ENCODE measurements at regions not wholly inside any gene's neighbourhood (a gene's known extent, or its start where the extent isn't known, plus 50 kb on each side); places are given as distances from the start of the nearest gene placed in this dataset.

DNA sequence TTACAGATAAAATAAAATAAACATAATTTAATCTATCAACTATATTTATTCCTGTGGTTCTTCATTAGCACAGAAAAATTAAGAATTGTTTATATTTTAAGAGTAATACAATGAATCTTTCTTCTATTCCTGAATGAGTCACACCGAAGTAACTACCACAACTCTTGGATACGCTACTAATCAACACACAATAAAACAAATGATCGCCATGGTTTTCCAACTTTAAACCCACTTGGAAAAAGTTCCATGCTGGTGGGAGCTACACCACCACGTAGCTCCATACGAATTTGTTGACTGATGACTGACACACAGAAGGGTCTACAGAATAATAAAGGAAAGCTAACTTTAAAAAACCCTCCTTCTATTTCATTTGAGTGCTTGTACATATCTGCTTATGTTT is 135.8 kb upstream of the NEDD9 start:
- H3K27ac ChIP-seq, result no peak overlapping the region
- TF ChIP-seq ZFX (IDR thresholded peaks at IDR 0.05; ENCODE audit: borderline replicate concordance), result no peak
- TF ChIP-seq, protein P1, sequence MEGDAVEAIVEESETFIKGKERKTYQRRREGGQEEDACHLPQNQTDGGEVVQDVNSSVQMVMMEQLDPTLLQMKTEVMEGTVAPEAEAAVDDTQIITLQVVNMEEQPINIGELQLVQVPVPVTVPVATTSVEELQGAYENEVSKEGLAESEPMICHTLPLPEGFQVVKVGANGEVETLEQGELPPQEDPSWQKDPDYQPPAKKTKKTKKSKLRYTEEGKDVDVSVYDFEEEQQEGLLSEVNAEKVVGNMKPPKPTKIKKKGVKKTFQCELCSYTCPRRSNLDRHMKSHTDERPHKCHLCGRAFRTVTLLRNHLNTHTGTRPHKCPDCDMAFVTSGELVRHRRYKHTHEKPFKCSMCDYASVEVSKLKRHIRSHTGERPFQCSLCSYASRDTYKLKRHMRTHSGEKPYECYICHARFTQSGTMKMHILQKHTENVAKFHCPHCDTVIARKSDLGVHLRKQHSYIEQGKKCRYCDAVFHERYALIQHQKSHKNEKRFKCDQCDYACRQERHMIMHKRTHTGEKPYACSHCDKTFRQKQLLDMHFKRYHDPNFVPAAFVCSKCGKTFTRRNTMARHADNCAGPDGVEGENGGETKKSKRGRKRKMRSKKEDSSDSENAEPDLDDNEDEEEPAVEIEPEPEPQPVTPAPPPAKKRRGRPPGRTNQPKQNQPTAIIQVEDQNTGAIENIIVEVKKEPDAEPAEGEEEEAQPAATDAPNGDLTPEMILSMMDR (IDR thresholded peaks at IDR 0.05), result no peak

DNA sequence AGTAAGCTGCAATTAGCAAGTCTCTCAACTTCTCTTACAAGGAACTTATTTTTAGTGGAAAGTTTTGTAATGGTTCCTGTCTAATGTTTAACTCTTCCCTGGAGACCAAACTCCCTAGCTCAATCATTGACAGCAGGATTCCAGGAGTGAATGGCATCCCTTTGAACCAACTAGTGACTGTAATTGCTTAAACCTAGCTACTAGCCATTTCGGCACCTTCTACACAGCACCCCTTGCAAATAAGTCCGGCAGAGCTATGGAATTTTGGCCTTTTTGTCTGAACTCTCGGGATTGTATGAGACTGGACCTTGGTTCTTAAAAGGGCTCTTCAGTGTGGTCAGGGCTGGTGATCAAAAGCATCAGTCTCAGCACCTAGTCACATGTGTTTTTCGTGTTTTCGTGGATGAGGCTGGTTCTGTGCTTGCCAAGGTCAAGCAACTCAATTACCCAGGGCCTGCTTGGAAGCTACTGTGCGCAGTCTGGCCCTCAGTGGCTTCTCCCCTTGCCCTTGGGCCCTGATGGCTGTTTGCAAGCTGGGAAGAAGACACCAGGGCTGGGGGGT is 135.3 kb upstream of the NEDD9 start:
- no peak overlapping the region for H3K27ac ChIP-seq
- TF ChIP-seq, protein P1 (IDR thresholded peaks at IDR 0.05), result no peak
- TF ChIP-seq ZFX (IDR thresholded peaks at IDR 0.05; ENCODE audit: borderline replicate concordance), result no peak

DNA sequence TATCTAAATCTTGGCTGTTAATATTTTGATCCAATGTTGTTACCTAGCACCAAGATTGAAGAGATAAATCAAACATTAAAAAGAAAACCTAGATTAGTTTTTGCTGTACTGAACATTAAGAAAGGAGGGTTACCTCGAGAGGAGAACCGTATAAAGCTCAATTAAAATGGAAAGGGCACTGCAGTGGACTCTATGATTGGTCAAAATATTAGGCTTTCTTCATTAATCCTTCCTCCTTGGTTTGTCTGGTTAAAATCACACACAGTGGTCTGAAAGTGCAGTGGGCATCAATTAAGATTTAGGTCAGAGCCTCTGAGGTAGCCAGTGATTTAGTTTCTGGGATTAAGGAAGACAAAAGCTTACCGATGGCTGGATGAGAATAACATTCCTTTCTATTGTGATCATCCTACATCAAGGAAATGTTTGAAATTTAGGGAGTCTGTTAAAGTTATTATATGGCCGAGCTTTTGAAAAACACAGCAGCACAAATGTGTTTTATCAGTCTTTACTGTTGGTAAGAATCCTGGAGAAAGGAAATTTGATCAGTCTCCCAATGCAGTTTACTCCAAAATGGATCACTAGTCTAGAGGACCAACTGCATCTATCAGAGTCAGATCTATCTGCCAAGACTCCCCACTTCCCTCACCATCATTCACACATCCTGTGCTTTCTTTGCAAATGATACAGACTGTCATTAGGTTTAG is 134.6 kb upstream of the NEDD9 start:
- no peak overlapping the region for H3K27ac ChIP-seq
- TF ChIP-seq ZFX (IDR thresholded peaks at IDR 0.05; ENCODE audit: borderline replicate concordance), result no peak
- TF ChIP-seq, protein P1 (IDR thresholded peaks at IDR 0.05), result no peak

DNA sequence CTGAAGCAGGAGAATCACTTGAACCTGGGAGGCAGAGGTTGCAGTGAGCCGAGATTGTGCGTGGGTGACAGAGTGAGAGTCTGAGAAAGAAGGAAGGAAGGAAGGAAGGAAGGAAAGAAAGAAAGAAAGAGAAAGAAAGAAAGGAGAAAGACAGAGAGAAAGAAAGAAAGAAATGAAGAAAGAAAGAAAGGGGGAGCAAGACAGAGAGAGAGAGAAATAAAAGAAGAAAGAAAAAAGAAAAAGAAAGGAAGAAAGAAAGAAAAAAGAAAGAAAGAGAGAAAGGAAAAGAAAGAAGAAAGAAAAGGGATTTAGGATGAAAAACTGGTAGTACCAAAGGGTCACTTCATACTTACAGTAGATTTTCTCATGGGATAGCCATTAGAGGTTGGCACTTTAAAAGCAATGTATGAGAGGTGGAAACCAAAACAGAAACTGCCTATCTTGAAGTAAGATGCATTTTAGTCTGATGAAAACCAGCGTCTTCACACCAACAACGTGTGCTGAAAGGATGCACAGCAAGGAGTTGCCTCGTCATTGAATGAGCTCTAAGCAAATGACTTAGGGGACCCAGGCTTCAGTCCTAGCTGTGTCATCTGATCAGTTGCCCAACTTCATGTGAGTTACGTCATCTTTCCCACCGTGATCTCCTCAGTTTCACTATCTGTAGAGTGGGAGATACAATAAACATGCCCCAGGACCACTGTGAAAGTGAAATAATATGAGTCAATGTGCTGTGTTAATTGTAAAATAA is 133.9 kb upstream of the NEDD9 start:
- no peak overlapping the region for H3K27ac ChIP-seq
- no peak for TF ChIP-seq ZFX (IDR thresholded peaks at IDR 0.05; ENCODE audit: borderline replicate concordance)
- TF ChIP-seq, protein P1 (IDR thresholded peaks at IDR 0.05), result no peak

DNA sequence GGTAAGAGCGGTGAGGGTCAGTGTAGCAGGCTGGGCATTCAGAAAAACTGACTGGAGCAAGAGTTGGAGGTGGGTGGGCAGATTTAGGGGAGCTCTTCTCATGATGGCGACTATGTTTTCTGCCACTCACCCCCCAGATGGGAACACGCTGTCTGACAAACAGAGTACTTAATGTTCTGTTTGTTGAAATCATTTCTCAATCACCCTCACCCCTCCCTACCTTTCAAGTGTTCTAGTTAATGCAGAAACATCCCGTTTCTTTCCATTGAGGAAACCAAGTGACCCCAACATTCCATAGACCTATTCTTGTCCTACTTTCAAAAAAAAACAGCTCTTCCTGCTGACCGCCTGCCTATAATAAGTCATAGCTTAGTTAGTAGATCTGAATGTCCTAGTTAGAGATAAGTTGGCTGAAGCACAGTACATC is 132.5 kb upstream of the NEDD9 start:
- no peak for TF ChIP-seq ZFX (IDR thresholded peaks at IDR 0.05; ENCODE audit: borderline replicate concordance)
- TF ChIP-seq, protein P1 (IDR thresholded peaks at IDR 0.05), result no peak
- no peak overlapping the region for H3K27ac ChIP-seq

DNA sequence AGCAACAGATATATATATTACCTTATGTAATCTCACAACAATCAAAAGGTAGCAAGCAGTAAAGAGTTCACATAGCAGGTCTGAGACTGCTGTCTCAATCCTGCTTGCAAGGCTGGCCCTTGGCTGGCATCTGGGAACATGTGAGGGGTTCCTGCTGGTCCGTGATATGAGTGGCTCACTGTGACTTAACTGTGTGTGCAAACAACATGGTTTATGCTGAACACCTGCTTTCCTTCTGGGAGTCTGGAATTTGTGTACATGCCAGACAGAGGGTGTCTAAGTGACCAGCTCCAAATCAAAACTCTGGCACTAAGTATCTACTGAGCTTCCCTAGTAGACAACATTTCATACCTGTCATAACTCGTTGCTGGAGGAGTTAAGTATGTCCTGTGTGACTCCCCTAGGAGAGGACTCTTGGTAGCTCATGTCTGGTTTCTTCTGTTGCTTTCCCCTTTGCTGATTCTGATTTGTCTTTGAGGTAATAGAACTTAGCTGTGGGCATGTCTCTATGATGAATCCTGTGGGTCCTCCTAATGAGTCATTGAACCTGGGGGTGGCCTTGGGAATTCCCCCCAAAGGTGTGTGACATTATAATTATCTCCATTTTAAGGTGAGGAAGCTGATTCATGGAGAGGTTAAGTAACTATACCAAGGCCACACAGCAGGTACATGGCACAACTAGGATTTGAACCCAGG is 131.6 kb upstream of the NEDD9 start:
- H3K27ac ChIP-seq, result no peak overlapping the region
- no peak for TF ChIP-seq ZFX (IDR thresholded peaks at IDR 0.05; ENCODE audit: borderline replicate concordance)
- TF ChIP-seq, protein P1 (IDR thresholded peaks at IDR 0.05), result no peak
